Left hindlimb (tissue), 1 donor: ENCODE measurements at regions not wholly inside any gene's neighbourhood (a gene's known extent, or its start where the extent isn't known, plus 50 kb on each side); places are given as distances from the start of the nearest gene placed in this dataset.

Experiments
- DNase-seq: peaks from one replicate; pipeline ENCODE4 v3.0.0-alpha.2; 2018

GRCh38 chr11:80816966-80817365, 1376.1 kb upstream of the TENM4 start:
- no peak for DNase-seq

DNA sequence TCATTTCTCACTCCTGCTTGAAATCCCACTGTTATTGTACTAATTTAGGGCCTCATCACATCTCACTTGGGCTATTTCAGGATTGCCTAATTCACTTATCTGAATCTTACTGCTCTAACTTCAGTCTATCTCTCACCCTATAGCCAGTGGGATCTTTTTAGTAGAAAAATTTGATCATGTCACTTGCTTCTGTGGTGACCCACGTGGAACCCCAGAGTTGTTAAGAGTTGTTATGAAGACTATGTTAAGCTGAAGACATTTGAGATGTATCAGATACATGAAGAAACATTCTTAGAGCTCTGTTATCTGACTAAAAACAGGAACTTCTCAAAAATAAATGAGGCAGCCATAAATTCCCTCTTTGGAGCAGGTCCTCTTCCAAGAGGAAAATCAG, 1375.6 kb upstream of the TENM4 start:
- DNase-seq, result no peak

- DNase-seq, result no peak
Measured at GRCh38 chr11:80815752-80816453, 1375.1 kb upstream of the TENM4 start.

DNA sequence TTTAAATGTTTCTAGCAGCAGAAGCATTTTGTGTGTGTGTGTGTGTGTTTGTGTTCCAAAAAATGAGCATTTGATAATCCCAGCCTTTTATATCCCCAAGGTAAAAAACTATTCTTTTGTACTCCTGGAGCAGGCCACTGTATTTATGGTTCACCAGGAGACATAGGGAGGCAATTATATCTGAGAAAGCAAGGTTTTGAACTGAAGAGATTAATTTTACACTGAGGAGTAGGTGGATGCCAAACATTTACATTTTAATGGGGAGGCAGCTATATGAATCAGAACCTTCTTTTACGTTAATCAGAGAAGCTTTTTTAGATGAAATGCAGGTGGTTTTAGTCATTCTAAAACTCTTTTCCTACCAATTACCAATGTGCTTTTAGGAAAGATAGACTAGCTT, 1374.0 kb upstream of the TENM4 start:
- no peak for DNase-seq

GRCh38 chr11:80810695-80811094, 1369.9 kb upstream of the TENM4 start:
- no peak for DNase-seq

- DNase-seq, result no peak
Measured at GRCh38 chr11:80798174-80798573, 1357.3 kb upstream of the TENM4 start.

GRCh38 chr11:80783561-80783960, 1342.7 kb upstream of the TENM4 start:
- no peak for DNase-seq

- DNase-seq, result no peak
Measured at GRCh38 chr11:80782135-80782885, 1341.5 kb upstream of the TENM4 start.

DNA sequence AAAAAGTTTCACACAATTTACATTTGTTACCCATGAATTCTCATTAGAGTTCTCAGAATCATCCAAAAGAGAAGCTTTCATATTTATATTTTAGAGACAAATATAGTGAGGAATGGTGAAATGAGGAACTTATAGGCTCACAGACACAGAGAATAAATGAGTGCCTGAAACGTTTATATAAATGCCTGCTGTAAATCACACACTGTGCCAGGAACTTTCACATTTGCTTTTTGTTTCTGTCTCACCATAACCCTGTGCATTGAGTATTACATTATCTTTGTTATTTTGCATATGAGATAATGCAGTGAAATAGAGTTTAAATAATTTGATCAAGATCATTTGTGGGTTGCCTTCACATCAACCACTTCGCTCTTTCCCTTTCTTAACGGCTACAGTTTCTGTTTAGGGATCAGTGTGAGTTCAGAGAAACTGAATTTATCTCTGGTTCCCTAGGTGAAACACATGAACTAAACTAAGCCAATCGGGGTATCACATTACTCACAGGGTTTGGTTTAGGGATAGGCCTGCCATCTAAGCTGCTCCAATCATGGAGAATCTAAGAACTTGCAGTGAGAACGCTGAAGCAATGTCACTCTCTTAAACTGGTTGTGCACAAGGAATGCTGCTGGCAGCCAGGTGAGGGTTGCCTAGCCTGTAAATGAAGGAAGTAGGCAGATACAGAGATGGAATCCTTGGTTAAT, 1339.2 kb upstream of the TENM4 start:
- DNase-seq, result no peak

- DNase-seq, result no peak
Measured at GRCh38 chr11:80778941-80779340, 1338.1 kb upstream of the TENM4 start.

DNA sequence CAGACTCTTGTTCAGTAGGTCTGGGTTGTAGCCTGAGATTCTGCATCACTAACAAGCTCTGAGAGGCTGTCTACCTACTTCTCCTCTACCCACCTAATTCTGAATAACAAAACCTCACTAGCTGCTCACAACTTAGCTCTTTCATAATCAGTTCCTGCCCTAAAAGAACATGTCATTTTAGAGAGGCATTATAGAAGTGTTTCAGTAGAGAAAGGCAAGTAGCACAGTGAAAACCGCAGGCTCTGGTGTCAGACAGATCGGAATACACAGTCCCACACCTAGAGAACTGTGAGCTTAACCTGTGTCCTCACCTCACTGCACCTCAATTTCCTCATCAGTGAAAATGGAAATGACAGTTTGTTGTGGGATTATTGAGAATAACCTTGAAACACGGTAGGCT, 1337.6 kb upstream of the TENM4 start:
- no peak for DNase-seq

DNA sequence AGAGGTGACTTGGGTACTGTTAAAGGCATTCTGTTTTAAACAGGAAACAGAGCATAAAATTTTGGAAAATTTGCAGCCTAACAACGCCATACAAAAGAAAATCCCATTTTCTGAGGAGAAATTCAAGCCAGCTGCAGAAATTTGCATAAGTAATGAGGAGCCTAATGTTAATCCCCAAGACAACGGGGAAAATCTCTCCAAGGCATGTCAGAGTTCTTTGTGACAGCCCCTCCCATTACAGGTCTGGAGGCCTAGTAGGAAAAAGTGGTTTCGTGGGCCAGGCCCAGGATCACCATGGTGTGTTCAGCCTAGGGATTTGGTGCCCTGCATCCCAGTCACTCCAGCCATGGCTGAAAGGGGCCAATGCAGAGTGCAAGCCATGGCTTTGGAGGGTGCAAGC, 1333.1 kb upstream of the TENM4 start:
- no peak for DNase-seq

DNA sequence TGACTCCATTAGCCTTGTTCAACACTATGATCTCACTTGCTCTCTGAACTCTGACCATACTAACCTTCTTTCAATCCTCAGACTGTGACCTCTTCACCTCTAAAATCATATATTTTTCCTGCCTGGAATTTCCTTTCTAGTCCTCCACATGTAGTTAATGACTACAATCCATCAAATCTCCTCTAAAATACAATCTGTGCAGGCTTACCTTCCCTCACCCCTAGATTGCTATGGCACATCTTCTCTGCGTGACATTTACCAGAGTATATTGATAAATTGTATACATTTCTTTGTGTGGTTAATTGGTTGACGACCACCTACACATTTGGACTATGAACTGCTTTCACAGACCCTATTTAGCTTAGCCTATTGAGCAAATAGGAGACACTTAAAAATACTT, 1330.2 kb upstream of the TENM4 start:
- DNase-seq, result no peak

- DNase-seq, result no peak
Measured at GRCh38 chr11:80758787-80759186, 1318.0 kb upstream of the TENM4 start.

DNA sequence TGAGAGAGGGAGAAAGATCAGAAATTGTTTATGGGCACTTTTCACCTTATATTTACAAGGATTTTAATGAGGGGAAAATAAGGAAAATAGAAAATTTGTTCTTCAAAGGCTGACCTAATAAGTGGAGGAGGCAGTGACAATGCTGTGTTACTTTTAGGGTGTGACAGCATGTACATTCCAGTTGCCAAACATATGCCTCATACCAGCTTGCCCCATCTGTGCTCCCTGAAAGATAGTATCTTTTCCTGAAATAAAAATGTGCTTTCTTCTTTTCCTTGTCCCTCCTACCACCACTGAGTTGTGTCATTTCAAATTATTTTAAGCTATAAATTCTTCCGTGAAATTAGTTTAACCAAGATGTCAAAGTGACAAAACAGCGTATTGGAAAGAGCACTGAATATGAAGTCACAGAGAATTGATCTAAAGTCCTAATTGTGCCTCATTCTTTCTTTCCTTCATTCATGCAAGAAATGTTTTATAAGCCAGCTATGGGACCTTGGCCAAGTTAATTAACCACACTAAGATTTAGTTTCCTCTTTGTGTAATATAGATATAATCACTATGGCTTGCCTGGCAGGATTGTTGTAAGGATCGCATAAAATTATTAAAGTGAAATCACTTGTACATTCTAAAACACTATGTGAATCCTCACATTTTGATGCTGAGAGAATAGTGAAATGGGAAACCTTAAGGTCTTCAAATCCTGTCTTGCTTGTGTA, 1307.5 kb upstream of the TENM4 start:
- DNase-seq, result no peak

DNA sequence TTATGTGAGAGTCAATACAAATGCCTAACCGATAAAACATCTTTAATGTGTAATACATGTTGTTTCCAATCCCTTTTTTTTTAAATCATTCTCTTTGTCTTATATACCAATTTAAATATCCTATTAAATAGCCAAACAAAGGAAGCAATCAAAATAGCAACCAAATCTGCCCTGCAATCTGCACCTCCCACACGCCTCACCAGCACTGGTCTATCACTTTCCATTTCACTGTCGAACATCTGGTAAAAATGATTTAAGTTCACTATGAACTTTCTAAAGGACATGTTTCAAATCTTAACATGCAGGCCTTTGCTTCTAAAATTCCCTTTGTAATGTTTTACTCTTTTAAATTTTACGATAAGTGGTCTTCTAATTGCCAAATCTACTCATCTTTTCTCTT, 1305.5 kb upstream of the TENM4 start:
- no peak for DNase-seq

- no peak for DNase-seq
Measured at GRCh38 chr11:80745416-80745815, 1304.6 kb upstream of the TENM4 start.

- no peak for DNase-seq
Measured at GRCh38 chr11:80733790-80734189, 1293.0 kb upstream of the TENM4 start.

GRCh38 chr11:80733361-80733760, 1292.5 kb upstream of the TENM4 start:
- DNase-seq, result no peak

DNA sequence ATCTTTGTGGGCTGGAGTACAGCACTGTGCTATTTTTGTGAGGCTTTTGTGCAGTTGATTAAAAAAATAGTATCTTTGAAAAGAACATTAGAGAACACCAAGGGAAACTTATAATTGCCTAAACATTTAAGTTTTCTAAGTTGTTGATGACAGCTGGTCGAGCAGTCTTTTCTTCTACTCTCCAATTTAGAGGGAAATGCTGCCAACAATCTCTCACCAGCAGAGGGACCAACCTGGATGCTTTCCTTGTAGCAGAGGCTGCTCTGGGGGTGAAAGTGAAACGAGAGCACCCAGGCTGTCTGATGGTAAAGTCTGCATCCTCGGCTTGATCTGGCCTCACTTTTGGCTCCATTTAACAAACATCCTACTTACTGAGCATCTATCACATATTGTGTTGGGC, 1286.5 kb upstream of the TENM4 start:
- no peak for DNase-seq

- DNase-seq, result no peak
Measured at GRCh38 chr11:80726236-80726635, 1285.4 kb upstream of the TENM4 start.

DNA sequence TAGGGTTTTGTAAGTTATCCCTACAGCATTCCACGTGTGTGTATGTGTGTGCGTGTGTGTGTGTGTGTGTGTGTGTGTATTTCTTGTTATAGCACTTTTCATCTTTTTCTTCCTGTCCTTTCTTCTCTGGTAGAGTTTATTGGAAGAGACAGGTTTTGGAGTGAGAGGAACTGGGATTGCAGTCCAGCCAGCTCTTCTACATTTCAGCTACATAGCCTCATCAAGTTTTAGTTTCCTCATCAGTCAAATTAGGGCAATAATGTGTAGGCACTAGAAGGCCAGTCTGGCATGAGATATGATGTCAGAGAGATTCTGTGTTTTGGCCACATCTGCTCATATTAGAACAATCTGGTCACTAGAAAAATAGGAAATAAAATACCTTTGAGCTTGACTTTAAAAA, 1283.5 kb upstream of the TENM4 start:
- no peak for DNase-seq

GRCh38 chr11:80722629-80723028, 1281.8 kb upstream of the TENM4 start:
- no peak for DNase-seq
